ENCODE measurements at regions not wholly inside any gene's neighbourhood (a gene's known extent, or its start where the extent isn't known, plus 50 kb on each side); places are given as distances from the start of the nearest gene placed in this dataset.

DNA sequence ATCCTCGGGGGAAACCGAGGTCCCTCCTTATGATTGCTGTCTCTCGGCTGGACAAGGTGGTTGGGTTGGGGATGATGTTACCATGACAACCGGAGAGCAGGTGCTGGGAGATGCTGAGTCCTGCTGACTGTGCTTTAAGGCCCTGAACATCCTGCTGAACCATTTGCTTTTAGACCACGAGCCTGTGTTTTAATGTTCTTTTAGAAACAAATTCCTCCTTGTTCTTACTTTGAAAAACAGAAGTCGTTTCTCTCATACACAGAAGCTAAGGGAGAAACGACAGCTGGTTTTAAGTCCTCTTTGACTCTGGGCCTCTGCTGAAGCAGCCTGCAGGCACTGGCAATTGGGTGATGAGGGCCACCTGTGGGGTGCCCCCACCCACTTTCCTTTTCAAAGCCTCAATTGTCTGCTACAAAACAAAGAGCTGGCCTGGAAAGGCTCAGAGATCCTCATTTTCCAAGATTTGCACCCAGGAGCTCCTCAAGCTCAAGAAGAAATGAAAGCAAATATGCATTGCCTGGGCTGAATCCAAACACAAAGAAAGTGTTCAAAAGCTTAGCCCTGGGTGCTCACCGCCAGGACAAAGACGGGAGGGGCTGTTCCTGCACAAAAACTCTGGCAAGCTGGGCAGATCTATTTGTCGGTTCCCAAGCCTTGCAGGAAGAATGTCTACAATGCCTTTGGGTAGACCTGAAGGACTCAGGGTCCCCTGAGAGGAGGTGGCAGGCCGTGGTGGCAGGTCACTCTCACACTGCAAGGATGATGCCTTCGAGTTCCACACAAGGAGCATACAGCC is 90.0 kb upstream of the CLMN start:
- TF ChIP-seq EGR1 (IDR thresholded peaks at IDR 0.05; ENCODE audit: low read depth in 2 of 2) (no peak), GABPA (IDR thresholded peaks at IDR 0.05 in 1 of 2, conservative IDR thresholded peaks at IDR 0.05 in 1 of 2) (no peak), NR2F2 (IDR thresholded peaks at IDR 0.05) (no peak)
- Histone ChIP-seq H3K27me3 (ENCODE audit: control insufficient read depth in 4 of 4, insufficient read depth in 4 of 4, low read length in 3 of 4) (no peaks in the 10 kb centered on the region), H3K9ac (ENCODE audit: low read depth in 1 of 2, low read length in 2 of 2) (no peak overlapping the region), H3K27ac (ENCODE audit: low read depth in 1 of 2, low read length in 2 of 2) (no peak overlapping the region), H3K36me3 (ENCODE audit: control insufficient read depth in 4 of 4, insufficient read depth in 3 of 4, low read depth in 1 of 4, low read length in 3 of 4) (no peaks in the 10 kb centered on the region), H3K4me3 (ENCODE audit: low read depth in 1 of 3, low read length in 3 of 3) (no peak overlapping the region), H3K4me1 (ENCODE audit: control insufficient read depth in 4 of 4, insufficient read depth in 4 of 4, low read length in 3 of 4) (no peaks in the 10 kb centered on the region), H3K9me3 (ENCODE audit: control insufficient read depth in 4 of 4, low read length in 3 of 4) (no peaks in the 10 kb centered on the region)
- 87% methylated on average over 12 of the region's 12 CpGs for WGBS
- DNase-seq (ENCODE audit: low spot score): no peak

DNA sequence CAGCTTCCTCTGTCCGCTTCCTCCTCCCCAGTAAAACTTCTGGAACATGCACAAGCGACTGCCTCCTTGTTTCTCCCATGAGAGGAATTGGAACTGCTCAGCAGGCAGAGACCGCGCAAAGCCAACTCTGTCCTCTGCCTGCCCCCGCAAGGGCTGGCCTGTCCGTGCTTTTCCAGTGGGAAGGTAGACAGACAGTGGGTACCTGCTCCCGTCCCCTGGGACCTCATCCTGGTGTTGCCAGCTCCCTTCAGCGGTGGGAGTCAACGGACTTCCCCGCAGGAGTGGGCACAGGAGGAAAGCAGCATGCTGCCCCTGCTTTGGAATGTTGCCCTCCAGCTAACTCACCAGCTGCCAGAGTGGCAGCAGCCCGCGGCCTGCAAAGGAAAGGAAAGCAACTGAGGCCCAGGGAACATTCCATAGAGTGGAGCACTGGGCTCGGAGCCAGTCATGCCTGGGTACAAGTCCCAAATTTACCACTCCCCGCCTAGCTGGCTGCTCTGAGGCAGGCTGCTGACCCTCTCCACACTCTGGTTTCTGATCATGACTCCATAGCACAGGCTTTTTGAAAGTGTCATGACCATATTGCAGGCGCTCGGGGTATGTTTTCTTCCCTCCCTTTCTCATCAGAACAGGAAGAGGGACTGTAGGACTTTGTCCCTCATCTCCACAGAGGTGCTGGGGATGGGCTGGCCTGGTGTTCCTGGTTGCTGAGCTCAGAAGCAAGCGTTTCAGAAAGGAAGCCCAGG is 89.2 kb upstream of the CLMN start:
- Histone ChIP-seq H3K36me3 (ENCODE audit: control insufficient read depth in 4 of 4, insufficient read depth in 3 of 4, low read depth in 1 of 4, low read length in 3 of 4) (no peaks in the 10 kb centered on the region), H3K9ac (ENCODE audit: low read depth in 1 of 2, low read length in 2 of 2) (no peak overlapping the region), H3K27ac (ENCODE audit: low read depth in 1 of 2, low read length in 2 of 2) (no peak overlapping the region), H3K9me3 (ENCODE audit: control insufficient read depth in 4 of 4, low read length in 3 of 4) (no peaks in the 10 kb centered on the region), H3K4me3 (ENCODE audit: low read depth in 1 of 3, low read length in 3 of 3) (no peak overlapping the region), H3K27me3 (ENCODE audit: control insufficient read depth in 4 of 4, insufficient read depth in 4 of 4, low read length in 3 of 4) (no peaks in the 10 kb centered on the region), H3K4me1 (ENCODE audit: control insufficient read depth in 4 of 4, insufficient read depth in 4 of 4, low read length in 3 of 4) (no peaks in the 10 kb centered on the region)
- no peak for TF ChIP-seq FOXA2 (IDR thresholded peaks at IDR 0.05)
- no peak for TF ChIP-seq GABPA (IDR thresholded peaks at IDR 0.05 in 1 of 2, conservative IDR thresholded peaks at IDR 0.05 in 1 of 2)
- no peak for TF ChIP-seq NR2F2 (IDR thresholded peaks at IDR 0.05)
- TF ChIP-seq, protein P1, sequence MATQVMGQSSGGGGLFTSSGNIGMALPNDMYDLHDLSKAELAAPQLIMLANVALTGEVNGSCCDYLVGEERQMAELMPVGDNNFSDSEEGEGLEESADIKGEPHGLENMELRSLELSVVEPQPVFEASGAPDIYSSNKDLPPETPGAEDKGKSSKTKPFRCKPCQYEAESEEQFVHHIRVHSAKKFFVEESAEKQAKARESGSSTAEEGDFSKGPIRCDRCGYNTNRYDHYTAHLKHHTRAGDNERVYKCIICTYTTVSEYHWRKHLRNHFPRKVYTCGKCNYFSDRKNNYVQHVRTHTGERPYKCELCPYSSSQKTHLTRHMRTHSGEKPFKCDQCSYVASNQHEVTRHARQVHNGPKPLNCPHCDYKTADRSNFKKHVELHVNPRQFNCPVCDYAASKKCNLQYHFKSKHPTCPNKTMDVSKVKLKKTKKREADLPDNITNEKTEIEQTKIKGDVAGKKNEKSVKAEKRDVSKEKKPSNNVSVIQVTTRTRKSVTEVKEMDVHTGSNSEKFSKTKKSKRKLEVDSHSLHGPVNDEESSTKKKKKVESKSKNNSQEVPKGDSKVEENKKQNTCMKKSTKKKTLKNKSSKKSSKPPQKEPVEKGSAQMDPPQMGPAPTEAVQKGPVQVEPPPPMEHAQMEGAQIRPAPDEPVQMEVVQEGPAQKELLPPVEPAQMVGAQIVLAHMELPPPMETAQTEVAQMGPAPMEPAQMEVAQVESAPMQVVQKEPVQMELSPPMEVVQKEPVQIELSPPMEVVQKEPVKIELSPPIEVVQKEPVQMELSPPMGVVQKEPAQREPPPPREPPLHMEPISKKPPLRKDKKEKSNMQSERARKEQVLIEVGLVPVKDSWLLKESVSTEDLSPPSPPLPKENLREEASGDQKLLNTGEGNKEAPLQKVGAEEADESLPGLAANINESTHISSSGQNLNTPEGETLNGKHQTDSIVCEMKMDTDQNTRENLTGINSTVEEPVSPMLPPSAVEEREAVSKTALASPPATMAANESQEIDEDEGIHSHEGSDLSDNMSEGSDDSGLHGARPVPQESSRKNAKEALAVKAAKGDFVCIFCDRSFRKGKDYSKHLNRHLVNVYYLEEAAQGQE (IDR thresholded peaks at IDR 0.05): no peak
- DNase-seq (ENCODE audit: low spot score): no peak
- 86% methylated on average over 17 of the region's 17 CpGs for WGBS

DNA sequence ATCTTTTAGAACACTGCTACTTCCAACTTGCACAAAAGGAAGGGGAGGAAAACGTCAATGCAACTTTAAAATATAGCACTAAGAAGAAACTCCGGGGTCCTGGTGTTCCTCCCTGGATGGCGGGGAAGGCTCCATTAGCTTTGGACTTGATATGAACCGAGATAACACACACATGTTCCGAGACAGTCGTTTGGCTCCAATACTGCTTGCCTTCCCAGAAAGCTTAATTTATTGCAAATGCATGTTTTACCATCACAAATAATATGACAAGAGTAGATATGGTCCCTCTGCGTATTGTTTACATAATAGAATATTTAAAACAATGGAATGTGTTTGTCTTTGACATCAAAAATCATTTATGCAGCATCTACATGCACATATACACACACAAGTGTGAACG is 87.6 kb upstream of the CLMN start:
- H3K4me1 ChIP-seq (ENCODE audit: control insufficient read depth in 4 of 4, insufficient read depth in 4 of 4, low read length in 3 of 4): no peaks in the 10 kb centered on the region
- DNase-seq (ENCODE audit: low spot score): no peak
- no peak overlapping the region for H3K4me3 ChIP-seq (ENCODE audit: low read depth in 1 of 3, low read length in 3 of 3)
- no peaks in the 10 kb centered on the region for H3K36me3 ChIP-seq (ENCODE audit: control insufficient read depth in 4 of 4, insufficient read depth in 3 of 4, low read depth in 1 of 4, low read length in 3 of 4)
- H3K27me3 ChIP-seq (ENCODE audit: control insufficient read depth in 4 of 4, insufficient read depth in 4 of 4, low read length in 3 of 4): no peaks in the 10 kb centered on the region
- no peak overlapping the region for H3K27ac ChIP-seq (ENCODE audit: low read depth in 1 of 2, low read length in 2 of 2)
- WGBS: 91% methylated on average over 8 of the region's 8 CpGs
- no peak for TF ChIP-seq JUND (IDR thresholded peaks at IDR 0.05)
- H3K9ac ChIP-seq (ENCODE audit: low read depth in 1 of 2, low read length in 2 of 2): no peak overlapping the region
- H3K9me3 ChIP-seq (ENCODE audit: control insufficient read depth in 4 of 4, low read length in 3 of 4): no peaks in the 10 kb centered on the region

DNA sequence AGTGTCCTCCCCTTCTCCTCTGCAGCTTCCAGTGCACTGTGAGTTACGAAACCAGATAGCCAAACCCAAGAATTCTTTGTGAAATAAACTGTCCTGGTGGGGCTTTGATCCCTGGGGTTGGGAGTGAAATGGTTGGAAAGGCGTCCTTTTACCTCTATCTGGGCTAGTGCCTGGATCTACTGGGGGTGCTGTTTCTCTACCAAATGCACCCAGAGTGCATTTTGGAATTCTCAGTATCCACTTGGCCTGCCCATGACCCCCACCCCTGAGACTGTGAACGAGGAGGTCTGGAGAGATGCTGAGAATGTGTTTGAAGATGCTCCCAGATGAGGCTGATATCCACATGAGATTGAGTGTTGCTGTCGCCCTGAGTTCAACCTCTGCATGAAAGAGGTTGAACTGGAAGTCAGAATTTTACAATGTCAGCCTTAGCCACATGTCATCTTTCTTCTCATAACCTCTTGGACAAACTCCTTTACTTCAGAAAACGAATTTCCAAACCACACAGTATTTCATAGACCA is 87.1 kb upstream of the CLMN start:
- Histone ChIP-seq H3K9me3 (ENCODE audit: control insufficient read depth in 4 of 4, low read length in 3 of 4) (no peaks in the 10 kb centered on the region), H3K4me3 (ENCODE audit: low read depth in 1 of 3, low read length in 3 of 3) (no peak overlapping the region), H3K9ac (ENCODE audit: low read depth in 1 of 2, low read length in 2 of 2) (no peak overlapping the region), H3K27ac (ENCODE audit: low read depth in 1 of 2, low read length in 2 of 2) (no peak overlapping the region), H3K36me3 (ENCODE audit: control insufficient read depth in 4 of 4, insufficient read depth in 3 of 4, low read depth in 1 of 4, low read length in 3 of 4) (no peaks in the 10 kb centered on the region), H3K4me1 (ENCODE audit: control insufficient read depth in 4 of 4, insufficient read depth in 4 of 4, low read length in 3 of 4) (no peaks in the 10 kb centered on the region), H3K27me3 (ENCODE audit: control insufficient read depth in 4 of 4, insufficient read depth in 4 of 4, low read length in 3 of 4) (no peaks in the 10 kb centered on the region)
- DNase-seq (ENCODE audit: low spot score): no peak
- 78% methylated on average over 5 of the region's 5 CpGs for WGBS
- TF ChIP-seq RXRA (IDR thresholded peaks at IDR 0.05) (no peak), SP1 (IDR thresholded peaks at IDR 0.05) (no peak), EGR1 (IDR thresholded peaks at IDR 0.05; ENCODE audit: low read depth in 2 of 2) (no peak), JUND (IDR thresholded peaks at IDR 0.05) (no peak)
- TF ChIP-seq, protein P2, sequence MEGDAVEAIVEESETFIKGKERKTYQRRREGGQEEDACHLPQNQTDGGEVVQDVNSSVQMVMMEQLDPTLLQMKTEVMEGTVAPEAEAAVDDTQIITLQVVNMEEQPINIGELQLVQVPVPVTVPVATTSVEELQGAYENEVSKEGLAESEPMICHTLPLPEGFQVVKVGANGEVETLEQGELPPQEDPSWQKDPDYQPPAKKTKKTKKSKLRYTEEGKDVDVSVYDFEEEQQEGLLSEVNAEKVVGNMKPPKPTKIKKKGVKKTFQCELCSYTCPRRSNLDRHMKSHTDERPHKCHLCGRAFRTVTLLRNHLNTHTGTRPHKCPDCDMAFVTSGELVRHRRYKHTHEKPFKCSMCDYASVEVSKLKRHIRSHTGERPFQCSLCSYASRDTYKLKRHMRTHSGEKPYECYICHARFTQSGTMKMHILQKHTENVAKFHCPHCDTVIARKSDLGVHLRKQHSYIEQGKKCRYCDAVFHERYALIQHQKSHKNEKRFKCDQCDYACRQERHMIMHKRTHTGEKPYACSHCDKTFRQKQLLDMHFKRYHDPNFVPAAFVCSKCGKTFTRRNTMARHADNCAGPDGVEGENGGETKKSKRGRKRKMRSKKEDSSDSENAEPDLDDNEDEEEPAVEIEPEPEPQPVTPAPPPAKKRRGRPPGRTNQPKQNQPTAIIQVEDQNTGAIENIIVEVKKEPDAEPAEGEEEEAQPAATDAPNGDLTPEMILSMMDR (IDR thresholded peaks at IDR 0.05; ENCODE audit: low read depth, low read length, missing input control): no peak
- TF ChIP-seq, protein P3, sequence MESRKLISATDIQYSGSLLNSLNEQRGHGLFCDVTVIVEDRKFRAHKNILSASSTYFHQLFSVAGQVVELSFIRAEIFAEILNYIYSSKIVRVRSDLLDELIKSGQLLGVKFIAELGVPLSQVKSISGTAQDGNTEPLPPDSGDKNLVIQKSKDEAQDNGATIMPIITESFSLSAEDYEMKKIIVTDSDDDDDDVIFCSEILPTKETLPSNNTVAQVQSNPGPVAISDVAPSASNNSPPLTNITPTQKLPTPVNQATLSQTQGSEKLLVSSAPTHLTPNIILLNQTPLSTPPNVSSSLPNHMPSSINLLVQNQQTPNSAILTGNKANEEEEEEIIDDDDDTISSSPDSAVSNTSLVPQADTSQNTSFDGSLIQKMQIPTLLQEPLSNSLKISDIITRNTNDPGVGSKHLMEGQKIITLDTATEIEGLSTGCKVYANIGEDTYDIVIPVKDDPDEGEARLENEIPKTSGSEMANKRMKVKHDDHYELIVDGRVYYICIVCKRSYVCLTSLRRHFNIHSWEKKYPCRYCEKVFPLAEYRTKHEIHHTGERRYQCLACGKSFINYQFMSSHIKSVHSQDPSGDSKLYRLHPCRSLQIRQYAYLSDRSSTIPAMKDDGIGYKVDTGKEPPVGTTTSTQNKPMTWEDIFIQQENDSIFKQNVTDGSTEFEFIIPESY (IDR thresholded peaks at IDR 0.05): no peak
- TF ChIP-seq, protein P4, sequence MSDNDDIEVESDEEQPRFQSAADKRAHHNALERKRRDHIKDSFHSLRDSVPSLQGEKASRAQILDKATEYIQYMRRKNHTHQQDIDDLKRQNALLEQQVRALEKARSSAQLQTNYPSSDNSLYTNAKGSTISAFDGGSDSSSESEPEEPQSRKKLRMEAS (IDR thresholded peaks at IDR 0.05): no peak

All from liver (tissue), 8 donors.